ENCODE measurements at regions not wholly inside any gene's neighbourhood (a gene's known extent, or its start where the extent isn't known, plus 50 kb on each side); places are given as distances from the start of the nearest gene placed in this dataset.

DNA sequence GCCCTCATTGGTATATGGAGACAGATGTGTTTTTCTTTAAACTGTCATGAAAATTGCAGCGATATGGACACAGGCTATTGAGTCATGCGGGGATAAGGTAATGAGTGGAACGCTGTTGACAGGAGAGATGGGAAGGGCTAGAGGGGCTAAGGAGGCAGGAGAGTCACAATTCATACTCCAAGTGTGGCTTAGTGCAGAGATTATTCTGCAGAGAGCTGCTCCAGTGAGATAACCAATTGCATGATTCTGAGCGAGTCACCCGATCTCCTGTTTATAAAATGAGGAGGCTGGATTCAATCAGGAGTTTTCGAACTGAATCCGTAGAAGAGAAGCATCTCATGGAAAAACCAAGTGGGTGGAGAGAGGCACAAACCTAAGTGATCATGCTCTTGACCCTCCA lies 106.4 kb upstream of the PLEKHG7 start (continued):
- TF ChIP-seq, protein P1, sequence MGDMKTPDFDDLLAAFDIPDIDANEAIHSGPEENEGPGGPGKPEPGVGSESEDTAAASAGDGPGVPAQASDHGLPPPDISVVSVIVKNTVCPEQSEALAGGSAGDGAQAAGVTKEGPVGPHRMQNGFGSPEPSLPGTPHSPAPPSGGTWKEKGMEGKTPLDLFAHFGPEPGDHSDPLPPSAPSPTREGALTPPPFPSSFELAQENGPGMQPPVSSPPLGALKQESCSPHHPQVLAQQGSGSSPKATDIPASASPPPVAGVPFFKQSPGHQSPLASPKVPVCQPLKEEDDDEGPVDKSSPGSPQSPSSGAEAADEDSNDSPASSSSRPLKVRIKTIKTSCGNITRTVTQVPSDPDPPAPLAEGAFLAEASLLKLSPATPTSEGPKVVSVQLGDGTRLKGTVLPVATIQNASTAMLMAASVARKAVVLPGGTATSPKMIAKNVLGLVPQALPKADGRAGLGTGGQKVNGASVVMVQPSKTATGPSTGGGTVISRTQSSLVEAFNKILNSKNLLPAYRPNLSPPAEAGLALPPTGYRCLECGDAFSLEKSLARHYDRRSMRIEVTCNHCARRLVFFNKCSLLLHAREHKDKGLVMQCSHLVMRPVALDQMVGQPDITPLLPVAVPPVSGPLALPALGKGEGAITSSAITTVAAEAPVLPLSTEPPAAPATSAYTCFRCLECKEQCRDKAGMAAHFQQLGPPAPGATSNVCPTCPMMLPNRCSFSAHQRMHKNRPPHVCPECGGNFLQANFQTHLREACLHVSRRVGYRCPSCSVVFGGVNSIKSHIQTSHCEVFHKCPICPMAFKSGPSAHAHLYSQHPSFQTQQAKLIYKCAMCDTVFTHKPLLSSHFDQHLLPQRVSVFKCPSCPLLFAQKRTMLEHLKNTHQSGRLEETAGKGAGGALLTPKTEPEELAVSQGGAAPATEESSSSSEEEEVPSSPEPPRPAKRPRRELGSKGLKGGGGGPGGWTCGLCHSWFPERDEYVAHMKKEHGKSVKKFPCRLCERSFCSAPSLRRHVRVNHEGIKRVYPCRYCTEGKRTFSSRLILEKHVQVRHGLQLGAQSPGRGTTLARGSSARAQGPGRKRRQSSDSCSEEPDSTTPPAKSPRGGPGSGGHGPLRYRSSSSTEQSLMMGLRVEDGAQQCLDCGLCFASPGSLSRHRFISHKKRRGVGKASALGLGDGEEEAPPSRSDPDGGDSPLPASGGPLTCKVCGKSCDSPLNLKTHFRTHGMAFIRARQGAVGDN (IDR thresholded peaks at IDR 0.05), result no peak

DNA sequence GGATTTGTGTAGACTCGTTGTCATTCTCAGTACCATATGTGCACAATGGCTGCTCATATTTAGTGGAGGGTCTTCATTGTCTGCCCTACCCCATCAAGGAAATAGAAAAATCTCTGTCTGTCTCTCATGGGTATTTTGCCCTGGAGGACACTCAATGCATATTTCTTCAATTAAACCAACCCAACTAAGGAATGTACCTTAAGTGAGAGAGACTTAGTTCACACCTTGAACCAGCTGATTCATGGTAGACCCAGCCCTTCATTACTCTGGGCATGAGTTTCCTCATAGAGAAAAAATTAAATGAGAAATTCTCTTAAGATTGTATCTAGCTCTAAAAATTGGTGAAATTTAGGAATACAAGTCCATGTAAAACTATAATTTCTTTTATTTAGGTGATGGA lies 107.1 kb upstream of the PLEKHG7 start:
- no peak overlapping the region for H3K27ac ChIP-seq (ENCODE audit: control insufficient read depth, insufficient read depth)
- WGBS (ENCODE audit: insufficient coverage, insufficient replicate concordance, low lambda C conversion rate, missing lambda C conversion rate), result 92% methylated on average over 1 of the region's 1 CpG
- no peak overlapping the region for H3K9ac ChIP-seq (ENCODE audit: control insufficient read depth, insufficient read depth, low read length)
- no peaks in the 10 kb centered on the region for H4K20me1 ChIP-seq (ENCODE audit: control insufficient read depth, insufficient read depth)
- H3K4me1 ChIP-seq (ENCODE audit: control insufficient read depth, insufficient read depth, low read length), result peaks cover 15% of the 10 kb centered on the region
- no peak for FAIRE-seq
- no peak for DNase-seq (ENCODE audit: low read depth, low spot score)
- H3K4me3 ChIP-seq, result no peak overlapping the region
- no peak overlapping the region for H3K4me2 ChIP-seq (ENCODE audit: control insufficient read depth, insufficient read depth)
- TF ChIP-seq PAX5 (IDR thresholded peaks at IDR 0.05; ENCODE audit: borderline replicate concordance, low read depth, low read length) (no peak), RELA (IDR thresholded peaks at IDR 0.05; ENCODE audit: borderline replicate concordance, partially characterized antibody) (no peak), CBFB (IDR thresholded peaks at IDR 0.05; ENCODE audit: low read depth) (no peak)
- ATAC-seq, result no peak
- no peaks in the 10 kb centered on the region for H3K36me3 ChIP-seq (ENCODE audit: control insufficient read depth in 2 of 2, insufficient read depth in 2 of 2, low read length in 1 of 2)
- in situ Hi-C loops (cut with MboI) (no loop called here), intact Hi-C loops (cut with micrococcal nuclease; ENCODE audit: unreplicated experiment) (no loop called here)
- no peaks in the 10 kb centered on the region for H3K79me2 ChIP-seq (ENCODE audit: control insufficient read depth, insufficient read depth, low read length)
- no TSS peak for BruUV-seq (replicated peaks)
- SMC1A ChIA-PET (ENCODE audit: uncharacterized antibody, unreplicated experiment), result interaction anchor here (0.7 to 2.8 kb wide), 5 partner anchors 9 to 611 kb away, joined by 3 to 21 read pairs (median 5); no protein-coding TSS in a partner anchor
- CTCF ChIA-PET, result interaction anchor here (2.1 to 2.6 kb wide), 2 partner anchors 21 to 53 kb away, joined by 7 to 11 read pairs; no protein-coding TSS in a partner anchor
- H2AFZ ChIP-seq (ENCODE audit: control insufficient read depth, low read depth, low read length), result no peak overlapping the region
- H3K9me3 ChIP-seq (replicated peaks; ENCODE audit: control insufficient read depth, insufficient read depth, low read length), result peaks cover 5% of the 10 kb centered on the region
- RAD21 ChIA-PET (ENCODE audit: unreplicated experiment), result interaction anchor here (1.4 to 1.7 kb wide), 2 partner anchors 24 to 824 kb away, joined by 4 read pairs; no protein-coding TSS in a partner anchor
- H3K27me3 ChIP-seq (replicated peaks in 1 of 2; ENCODE audit: control insufficient read depth in 2 of 2, insufficient read depth in 2 of 2, low read length in 1 of 2), result no peaks in the 10 kb centered on the region
- POLR2A ChIA-PET, result no interaction called here

Measured in GM12878 (cell line).